ENCODE measurements at regions not wholly inside any gene's neighbourhood (a gene's known extent, or its start where the extent isn't known, plus 50 kb on each side); places are given as distances from the start of the nearest gene placed in this dataset.
"Not testable (repeated sequence)": the region's sequence is repeated elsewhere in the genome, so short reads cannot be mapped to it uniquely, and the experiment has no call there.

GRCh38 chr6:67467341-67467740 lies 1167.7 kb upstream of the ADGRB3 start:
- no peak for DNase-seq

GRCh38 chr6:67462725-67463124 lies 1172.4 kb upstream of the ADGRB3 start:
- not testable (repeated sequence) for DNase-seq

- no peak for DNase-seq
Observed at GRCh38 chr6:67459556-67459955, 1175.5 kb upstream of the ADGRB3 start.

DNA sequence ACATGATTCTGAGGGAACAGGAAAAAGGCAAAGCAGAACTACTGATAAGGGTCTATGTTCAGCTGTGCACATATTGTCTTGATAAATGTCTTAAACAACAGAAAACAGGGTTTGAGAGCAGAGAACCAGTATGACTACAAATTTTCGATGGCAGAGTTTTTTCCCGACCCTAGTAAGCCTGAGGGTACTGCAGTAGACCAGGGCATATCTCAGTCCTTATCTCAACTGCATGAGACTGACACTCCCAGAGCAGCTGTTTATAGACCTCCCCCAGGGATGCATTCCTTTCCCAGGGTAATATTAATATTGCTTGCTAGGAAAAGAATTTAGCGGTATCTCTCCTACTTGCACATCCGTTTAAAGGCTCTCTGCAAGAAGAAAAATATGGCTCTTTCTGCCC lies 1176.8 kb upstream of the ADGRB3 start:
- no peak for DNase-seq

- no peak for DNase-seq
Observed at GRCh38 chr6:67451874-67452273, 1183.2 kb upstream of the ADGRB3 start.

GRCh38 chr6:67450641-67451040 lies 1184.4 kb upstream of the ADGRB3 start:
- DNase-seq = no peak

DNA sequence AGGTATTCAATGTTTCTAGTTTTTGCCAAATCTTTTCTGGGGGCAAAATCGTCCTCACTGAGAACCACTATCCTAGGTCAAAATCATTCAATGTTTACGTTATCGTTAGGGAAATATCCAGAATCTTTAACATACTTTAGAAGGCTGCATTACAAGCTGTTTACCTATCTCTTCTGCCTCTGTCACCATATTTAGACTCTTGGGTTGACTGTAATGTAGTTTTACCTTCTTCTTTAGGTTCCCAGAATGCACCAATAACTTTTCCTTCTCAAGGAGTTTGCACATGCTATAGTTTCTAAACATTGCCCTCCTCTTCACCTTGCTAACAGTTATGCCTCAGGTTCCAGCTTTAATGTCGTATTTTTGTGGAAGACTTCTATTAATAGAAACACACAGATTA lies 1185.5 kb upstream of the ADGRB3 start:
- DNase-seq = no peak

- DNase-seq = no peak
Observed at GRCh38 chr6:67433124-67433523, 1202.0 kb upstream of the ADGRB3 start.

DNA sequence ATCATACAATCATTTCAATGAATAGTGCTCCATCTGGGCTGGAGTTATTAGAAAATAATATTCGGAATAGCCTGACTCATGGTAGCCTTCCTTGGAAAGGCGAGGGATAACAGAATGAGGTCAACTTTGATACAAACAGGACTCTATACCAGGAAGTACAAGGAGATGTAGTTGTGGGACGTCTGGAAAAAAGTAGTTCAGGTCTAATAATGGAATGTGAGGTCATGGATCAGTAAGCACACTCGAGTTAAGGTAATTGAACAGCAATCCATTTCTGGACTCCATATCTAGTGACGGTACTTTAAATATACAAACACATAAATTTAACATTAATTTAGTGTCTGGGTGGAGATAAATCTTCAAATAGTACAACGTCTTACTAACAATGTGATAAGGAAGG lies 1204.0 kb upstream of the ADGRB3 start:
- no peak for DNase-seq

DNA sequence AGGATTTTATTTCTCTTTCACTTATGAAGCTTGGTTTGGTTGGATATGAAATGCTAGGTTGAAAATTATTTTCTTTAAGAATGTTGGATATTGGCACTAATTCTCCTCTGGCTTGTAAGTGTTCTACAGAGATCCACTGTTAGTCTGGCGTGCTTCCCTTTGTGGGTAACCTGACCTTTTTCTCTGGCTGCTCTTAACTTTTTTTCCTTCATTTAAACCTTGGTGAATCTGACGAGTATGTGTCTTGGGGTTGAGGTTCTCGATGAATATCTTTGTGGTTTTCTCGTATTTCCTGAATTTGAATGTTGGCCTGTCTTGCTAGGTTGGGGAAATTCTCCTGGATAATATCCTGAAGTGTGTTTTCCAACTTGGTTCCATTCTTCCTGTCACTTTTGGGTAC lies 1208.4 kb upstream of the ADGRB3 start:
- DNase-seq = not testable (repeated sequence)

- no peak for DNase-seq
Observed at GRCh38 chr6:67412035-67412434, 1223.0 kb upstream of the ADGRB3 start.

DNA sequence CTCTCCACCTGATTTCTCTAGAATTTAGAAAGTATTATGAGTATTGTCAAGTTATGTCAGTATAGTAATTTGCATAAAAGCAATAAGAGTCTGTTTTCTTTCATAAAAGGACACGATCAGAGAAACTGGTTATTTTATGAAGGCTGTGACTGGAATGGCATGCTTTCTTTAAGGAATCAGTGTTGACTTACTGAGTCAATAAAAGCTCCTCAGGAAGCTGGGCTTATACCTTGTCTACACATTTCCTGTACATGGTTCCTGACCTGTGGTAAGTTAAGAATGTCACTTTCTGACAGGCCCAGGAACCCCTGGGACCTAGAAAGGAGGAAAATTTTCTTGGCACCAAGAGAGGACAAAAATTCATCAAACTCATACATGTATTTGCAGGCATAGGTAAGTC lies 1224.0 kb upstream of the ADGRB3 start:
- DNase-seq = no peak

DNA sequence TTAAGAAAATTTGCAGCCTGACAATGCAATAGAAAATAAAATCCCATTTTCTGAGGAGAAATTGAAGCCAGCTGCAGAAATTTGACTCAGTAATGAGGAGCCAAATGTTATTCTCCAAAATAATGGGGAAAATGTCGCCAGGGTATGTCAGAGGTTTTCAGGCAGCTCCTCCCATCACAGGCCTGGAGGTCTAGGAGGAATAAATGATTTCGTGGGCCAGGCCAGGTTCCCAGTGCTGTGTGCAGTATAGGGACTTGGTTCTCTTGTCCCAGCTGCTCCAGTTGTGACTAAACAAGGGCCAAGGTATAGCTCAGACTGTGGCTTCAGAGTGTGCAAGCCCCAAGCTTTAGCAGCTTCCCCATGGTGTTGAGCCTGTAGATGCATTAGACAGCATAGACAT lies 1240.8 kb upstream of the ADGRB3 start:
- no peak for DNase-seq

DNA sequence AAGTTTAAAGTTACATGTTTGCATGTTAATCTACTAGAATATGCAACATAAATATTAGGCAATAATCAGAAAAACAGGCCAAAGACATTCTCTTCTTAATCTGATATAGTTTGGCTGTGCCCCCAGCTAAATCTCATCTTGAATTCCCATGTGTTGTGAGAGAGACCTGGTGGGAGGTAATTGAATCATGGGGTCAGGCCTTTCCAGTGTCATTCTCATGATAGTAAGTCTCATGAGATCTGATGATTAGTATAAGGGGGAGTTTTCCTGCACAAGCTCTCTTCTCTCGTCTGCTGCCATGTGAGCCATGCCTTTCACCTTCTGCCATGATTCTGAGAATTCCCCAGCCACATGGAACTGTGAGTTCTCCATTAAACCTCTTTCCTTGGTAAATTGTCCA lies 1241.7 kb upstream of the ADGRB3 start:
- no peak for DNase-seq

DNA sequence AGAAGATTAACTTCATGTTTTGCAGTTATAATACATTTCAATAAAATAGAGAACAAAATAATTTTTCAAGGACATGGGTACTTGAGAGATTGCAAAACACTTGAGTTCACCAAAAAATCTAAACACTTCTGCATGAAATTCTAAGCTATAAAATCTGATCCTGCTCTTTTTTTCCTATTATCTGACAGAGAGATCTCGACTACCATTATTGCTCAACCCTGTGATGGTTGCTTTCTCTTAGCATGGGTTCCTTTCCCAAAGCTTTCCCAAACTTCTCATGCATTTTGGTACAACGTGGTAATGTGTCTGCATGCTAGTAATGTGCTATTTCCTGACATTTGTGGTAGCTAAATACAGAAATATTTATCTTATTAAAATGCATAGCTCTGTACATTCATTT lies 1243.1 kb upstream of the ADGRB3 start:
- DNase-seq = no peak

DNA sequence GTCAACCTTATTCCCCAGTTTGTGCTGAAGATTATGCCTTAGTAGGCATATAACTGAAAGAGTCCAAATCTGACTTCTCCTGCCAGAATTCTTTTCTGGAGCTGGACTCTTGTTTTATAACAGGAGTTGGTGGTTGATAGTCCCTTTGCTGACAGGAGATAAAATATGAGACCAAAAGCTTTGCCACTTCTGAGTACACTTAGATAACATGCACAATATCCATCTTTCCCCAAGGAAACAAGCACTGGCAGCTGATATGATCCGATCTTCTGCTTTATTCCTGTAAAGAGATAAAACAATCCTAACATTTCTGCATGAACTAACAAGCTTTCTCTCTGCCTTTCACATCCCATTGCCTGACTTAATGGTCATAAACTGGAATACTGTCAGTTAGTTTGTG lies 1265.4 kb upstream of the ADGRB3 start:
- no peak for DNase-seq

- DNase-seq = no peak
Observed at GRCh38 chr6:67362976-67363375, 1272.1 kb upstream of the ADGRB3 start.

DNA sequence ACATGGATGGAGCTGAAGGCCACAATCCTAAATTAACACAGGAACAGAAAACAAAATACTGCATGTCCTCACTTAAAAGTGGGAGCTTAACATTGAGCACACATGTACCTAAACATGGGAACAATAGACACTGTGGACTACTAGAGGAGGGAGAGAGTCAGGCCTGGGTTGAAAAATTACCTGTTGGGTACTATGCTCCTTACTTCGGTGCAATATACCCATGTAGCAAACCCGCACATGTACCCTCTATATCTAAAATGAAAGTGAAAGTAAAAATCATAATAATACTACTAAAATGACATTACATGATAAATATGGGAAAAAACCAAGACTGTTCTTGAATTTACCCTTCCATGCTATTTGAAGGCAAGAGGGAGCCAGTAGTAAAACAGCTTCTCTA lies 1273.8 kb upstream of the ADGRB3 start:
- DNase-seq = no peak

DNA sequence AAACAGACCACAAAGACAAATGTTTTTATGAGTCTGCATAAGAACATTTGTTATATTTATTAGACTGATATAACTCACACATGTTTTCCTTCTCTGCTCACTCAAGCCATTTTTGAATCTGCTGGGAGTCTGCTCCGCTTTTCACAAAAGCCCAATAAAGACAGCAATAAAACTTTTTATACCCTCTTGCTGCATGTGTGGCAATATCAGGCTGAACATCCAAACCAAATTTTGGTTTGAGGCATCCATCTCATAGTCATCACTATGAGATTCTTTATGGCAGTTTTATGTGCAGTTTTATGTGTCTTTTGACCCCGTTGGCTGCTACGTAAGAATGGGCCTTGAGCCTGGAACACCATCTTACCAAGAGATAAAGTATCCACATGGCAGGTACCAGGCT lies 1276.8 kb upstream of the ADGRB3 start:
- DNase-seq = no peak

DNA sequence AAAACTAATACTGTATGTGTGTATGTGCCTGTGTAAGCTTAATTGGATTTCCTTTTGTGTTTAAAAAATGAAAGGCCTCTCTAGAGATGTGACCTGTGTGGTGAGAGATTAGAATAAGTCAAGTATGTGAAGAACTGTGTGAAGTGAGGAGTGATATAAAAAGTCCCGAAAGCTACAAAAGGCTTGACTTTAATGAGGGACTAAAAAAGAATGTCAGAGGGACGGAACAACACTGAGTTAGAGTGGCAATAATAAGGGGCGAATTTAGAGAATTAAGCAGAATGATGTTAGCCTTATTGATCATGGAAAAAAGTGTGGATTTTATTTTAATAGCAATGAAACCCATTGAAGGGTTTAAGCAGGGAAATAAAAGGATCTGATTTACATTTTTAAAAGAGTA lies 1281.2 kb upstream of the ADGRB3 start:
- no peak for DNase-seq

DNA sequence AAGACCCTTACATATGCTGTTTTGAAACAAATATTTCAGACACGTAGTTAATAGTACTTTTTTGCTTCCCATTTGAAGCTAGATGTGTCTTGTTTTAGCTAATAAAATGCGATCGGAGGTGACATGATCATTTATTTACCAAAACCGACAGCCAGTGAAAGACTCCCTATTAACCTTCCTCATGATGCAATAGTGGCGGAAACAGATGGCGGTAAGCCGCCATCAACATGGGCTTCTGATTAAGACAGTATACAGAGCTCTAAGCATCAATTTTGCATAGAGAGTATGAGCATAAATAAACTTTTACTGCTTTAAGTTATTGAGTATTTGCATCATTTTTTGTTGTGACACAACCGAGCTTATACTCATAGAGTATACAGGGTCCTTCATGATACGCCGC lies 1282.4 kb upstream of the ADGRB3 start:
- DNase-seq = no peak

GRCh38 chr6:67350729-67351128 lies 1284.4 kb upstream of the ADGRB3 start:
- DNase-seq = no peak

DNA sequence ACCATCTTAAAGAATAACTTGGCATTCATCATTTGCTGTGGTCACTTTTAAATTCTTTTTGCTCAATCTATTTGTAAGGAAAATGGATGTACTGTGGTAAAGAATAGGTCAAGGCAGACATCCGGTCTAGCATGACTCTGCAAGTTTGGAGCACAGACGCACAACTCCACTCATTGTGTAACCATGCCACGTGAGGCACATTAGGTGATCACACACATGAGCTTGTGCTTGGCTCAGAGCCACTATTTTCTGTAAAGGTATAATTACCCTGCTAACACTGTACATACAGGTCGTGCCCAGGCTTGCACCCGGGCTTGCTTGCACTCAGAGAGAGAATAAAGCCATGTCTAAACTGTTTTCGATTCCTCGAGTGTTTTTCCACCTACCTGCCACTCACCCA lies 1289.1 kb upstream of the ADGRB3 start:
- DNase-seq = no peak

- DNase-seq = no peak
Observed at GRCh38 chr6:67336014-67336413, 1299.1 kb upstream of the ADGRB3 start.

DNA sequence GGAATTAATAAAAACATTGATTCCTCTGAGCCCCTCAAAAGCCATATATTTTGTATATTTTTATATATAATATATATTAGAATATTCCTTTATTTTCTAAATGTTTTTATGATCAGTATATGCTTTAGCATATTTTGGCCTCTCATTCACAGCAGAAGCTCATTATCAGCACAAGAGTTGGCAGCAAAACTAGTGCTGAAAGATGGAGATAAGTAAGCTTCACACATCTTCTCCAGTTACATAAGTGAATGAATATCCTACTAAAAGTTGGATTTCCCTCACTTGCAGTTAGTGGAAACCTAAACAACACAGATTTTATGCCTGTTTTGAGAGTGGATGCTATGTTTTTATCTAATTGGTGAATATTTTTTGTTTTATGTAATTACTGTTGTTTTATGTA lies 1303.8 kb upstream of the ADGRB3 start:
- DNase-seq = no peak

GRCh38 chr6:67328269-67328668 lies 1306.8 kb upstream of the ADGRB3 start:
- no peak for DNase-seq
